ENCODE measurements at regions not wholly inside any gene's neighbourhood (a gene's known extent, or its start where the extent isn't known, plus 50 kb on each side); places are given as distances from the start of the nearest gene placed in this dataset.

GRCh38 chr5:142427529-142427928, 102.7 kb upstream of the SPRY4 start:
- TF ChIP-seq, protein P1, sequence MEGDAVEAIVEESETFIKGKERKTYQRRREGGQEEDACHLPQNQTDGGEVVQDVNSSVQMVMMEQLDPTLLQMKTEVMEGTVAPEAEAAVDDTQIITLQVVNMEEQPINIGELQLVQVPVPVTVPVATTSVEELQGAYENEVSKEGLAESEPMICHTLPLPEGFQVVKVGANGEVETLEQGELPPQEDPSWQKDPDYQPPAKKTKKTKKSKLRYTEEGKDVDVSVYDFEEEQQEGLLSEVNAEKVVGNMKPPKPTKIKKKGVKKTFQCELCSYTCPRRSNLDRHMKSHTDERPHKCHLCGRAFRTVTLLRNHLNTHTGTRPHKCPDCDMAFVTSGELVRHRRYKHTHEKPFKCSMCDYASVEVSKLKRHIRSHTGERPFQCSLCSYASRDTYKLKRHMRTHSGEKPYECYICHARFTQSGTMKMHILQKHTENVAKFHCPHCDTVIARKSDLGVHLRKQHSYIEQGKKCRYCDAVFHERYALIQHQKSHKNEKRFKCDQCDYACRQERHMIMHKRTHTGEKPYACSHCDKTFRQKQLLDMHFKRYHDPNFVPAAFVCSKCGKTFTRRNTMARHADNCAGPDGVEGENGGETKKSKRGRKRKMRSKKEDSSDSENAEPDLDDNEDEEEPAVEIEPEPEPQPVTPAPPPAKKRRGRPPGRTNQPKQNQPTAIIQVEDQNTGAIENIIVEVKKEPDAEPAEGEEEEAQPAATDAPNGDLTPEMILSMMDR (IDR thresholded peaks at IDR 0.05; ENCODE audit: low read depth, low read length), result no peak
- TF ChIP-seq EZH2phosphoT487 (IDR thresholded peaks at IDR 0.05; ENCODE audit: low read depth), result no peak
